Stimulated activated CD8-positive, alpha-beta memory T cell treated with anti-CD3 and anti-CD28 coated beads, Interleukin-4, amount 100 ng/mL, for 48 hours (primary cell): ENCODE measurements at regions not wholly inside any gene's neighbourhood (a gene's known extent, or its start where the extent isn't known, plus 50 kb on each side); places are given as distances from the start of the nearest gene placed in this dataset.
"Not testable (repeated sequence)": the region's sequence is repeated elsewhere in the genome, so short reads cannot be mapped to it uniquely, and the experiment has no call there.

Experiments used
- DNase-seq: peaks from one replicate; pipeline ENCODE4 v3.0.0-alpha.2; 2020

- DNase-seq = no peak
These were observed 90.6 kb upstream of the AMN1 start for GRCh38 chr12:31819427-31819826.

- no peak for DNase-seq
These were observed 89.9 kb upstream of the AMN1 start for GRCh38 chr12:31818623-31819268.

GRCh38 chr12:31817120-31817519 is 88.3 kb upstream of the AMN1 start:
- DNase-seq = no peak

- DNase-seq = no peak
These were observed 86.3 kb upstream of the AMN1 start for GRCh38 chr12:31815096-31815495.

GRCh38 chr12:31813305-31813704 is 84.5 kb upstream of the AMN1 start:
- no peak for DNase-seq

GRCh38 chr12:31807773-31808097 is 78.9 kb upstream of the AMN1 start:
- DNase-seq = no peak

DNA sequence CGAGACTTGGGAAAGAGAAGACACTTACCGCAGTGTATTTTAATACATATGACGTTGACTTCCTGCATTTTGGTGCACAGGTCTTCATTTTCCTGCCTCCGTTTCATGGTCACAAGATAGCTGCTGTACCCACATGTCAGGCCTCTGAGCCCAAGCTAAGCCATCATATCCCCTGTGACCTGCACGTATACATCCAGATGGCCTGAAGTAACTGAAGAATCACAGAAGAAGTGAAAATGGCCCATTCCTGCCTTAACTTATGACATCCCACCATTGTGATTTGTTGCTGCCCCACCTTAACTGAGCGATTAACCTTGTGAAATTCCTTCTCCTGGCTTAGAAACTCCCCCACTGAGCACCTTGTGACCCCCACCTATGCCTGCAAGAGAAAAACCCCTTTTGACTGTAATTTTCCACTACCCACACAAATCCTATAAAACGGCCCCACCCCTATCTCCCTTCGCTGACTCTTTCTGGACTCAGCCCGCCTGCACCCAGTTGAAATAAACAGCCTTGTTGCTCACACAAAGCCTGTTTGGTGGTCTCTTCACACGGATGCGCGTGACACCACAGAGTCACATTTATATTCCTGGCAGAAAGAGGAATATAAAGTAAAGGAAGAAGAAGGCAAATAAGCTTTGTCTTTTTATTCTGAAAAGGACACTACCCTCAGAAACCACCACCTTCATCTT is 78.4 kb upstream of the AMN1 start:
- peak; percentile 42 for DNase-seq

GRCh38 chr12:31805681-31806080 is 76.9 kb upstream of the AMN1 start:
- not testable (repeated sequence) for DNase-seq

GRCh38 chr12:31804707-31805106 is 75.9 kb upstream of the AMN1 start:
- DNase-seq = peak; percentile 39

DNA sequence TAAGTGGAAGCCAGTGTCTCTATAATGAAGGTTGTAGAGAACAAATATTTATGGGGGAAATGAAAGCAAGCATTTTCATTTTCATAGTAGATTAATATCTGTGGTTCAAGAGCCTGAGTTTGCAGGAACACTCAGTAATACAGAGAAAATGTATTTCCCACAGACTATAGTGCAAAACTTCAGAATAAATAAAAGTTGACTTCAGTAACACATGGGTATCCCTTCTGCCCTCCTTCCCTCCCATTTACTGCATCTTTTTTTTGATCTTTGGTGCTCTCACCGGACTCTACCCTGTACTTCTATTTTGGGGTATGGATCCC is 75.3 kb upstream of the AMN1 start:
- DNase-seq = no peak

- DNase-seq = no peak
These were observed 74.7 kb upstream of the AMN1 start for GRCh38 chr12:31803306-31804184.

DNA sequence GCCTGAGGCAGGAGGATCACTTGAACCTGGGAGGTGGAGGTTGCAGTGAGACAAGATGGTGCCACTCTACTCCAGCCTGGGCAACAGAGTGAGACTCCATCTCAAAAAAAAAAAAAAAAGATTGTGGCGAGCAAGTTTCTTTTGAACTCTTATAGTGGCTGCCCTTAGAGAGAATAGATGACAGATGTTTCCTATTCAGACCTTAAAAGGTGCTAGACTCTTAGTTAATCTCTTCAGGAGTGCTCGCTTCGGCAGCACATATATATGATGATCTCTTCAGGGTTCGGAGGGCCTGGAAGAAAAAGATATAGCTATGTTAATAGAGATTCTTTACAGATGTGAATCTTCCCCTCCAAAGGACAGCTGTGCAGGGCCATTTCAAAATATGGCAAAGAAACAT is 73.1 kb upstream of the AMN1 start:
- DNase-seq = no peak

- DNase-seq = peak; percentile 33
These were observed 68.5 kb upstream of the AMN1 start for GRCh38 chr12:31797230-31797872.

DNA sequence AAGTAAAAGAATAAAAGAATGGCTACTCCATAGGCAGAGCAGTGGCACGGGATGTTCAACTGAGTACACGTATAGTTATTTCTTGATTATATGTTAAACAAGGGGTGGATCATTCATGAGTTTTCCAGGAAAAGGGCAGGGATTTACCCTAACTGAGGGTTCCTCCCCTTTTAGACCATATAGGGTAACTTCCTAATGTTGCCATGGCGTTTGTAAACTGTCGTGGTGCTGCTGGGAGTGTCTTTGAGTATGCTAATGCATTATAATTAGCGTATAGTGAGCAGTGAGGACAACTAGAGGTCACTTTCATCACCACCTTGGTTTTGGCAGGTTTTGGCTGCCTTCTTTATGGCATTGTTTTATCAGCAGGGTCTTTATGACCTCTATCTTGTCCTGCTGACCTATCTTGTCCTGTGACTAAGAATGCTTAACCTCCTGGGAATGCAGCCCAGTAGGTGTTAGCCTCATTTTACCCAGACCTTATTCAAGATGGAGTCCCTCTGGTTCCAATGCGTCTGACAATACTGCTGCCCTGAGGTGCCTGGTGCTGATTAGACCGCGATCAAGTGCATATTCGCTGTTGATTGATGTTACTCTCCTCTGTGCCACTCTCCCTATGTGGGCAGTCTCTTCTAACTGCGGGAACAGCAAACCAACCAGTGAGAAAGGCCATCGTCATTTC is 67.6 kb upstream of the AMN1 start:
- no peak for DNase-seq

GRCh38 chr12:31794745-31795144 is 65.9 kb upstream of the AMN1 start:
- no peak for DNase-seq

DNA sequence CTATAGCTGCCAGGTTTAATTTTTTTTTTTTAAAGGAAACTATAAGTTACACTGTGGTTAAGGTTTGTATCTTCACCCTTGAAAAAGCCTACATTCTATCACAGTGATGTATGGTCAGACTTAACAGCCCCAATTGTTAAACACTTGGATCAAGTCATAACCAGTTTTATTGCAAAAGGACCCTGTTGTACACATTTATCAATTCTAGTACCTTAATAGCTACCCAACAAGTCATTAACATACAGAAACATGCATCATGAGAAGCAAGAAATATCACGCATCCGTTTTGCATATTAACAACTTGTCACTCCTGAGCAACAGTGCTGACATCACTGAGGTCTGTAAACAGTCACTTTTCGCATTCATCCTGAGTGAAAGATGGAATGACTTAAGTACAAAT is 62.4 kb upstream of the AMN1 start:
- DNase-seq = not testable (repeated sequence)

DNA sequence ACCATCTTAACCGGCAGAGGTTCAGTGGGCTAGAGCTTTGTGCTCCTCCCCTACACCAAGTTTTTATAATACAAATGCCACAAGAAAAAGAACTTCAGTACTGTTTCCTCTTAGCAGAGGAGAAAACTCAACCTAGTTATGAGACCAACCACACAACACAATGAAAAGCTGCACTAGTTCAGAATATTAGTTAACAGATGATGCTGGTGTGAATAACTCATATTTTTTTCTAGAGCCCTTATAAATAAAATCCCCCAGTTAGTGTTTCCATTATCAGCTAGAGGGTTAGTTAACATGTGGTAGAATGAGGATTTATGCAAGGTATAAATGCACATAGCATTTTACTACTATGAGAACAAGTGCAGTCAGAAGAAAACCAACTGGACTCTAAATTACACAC is 61.9 kb upstream of the AMN1 start:
- DNase-seq = no peak

DNA sequence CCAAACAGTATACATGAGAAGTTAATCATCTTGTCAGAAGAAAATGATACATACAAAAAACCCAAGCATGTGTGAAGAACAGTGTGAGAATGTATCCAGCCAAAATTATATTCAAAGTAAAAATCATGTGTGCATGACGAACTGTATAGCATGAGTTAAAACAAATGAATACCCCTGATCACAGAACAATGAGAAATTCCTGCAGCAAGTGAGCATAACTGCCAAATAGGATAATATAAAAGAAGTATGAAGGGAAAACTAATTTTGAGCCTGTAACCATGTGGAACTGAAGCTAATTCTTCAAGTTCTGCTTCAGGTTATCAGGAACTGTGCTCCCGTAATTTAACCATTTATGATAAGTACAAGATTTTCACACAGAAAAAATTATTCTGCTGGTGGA is 56.5 kb upstream of the AMN1 start:
- no peak for DNase-seq

DNA sequence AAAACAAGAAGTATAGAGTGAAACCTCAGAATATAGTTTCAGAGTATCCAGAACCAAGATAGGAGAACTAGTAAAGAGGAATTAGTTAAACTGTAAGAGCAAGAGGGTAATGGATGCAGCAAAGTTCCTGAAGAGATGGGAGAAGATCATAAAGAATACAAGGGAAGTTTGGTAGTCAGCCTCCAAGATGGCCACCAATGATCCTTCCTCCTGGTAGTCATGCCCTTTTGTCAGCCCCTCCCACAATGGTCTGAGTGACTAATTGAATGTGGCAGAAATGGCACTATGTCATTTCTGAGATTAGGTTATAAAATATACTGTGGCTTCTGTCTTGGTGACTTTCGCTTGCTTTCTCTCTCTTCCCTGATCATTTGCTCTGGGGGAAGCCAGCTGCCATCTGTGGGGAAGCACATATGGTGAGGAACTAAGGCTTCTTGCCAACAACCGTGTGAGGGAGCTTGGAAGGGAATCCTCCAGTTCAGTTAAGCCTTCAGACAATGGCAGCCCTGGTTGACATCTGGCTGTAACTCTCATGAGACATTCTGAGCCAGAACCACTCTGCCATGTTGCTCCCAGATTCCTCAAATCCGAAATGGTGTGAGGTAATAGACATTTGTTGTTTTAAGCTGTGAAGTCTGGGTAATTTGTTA is 55.3 kb upstream of the AMN1 start:
- DNase-seq = no peak

- no peak for DNase-seq
These were observed 54.7 kb upstream of the AMN1 start for GRCh38 chr12:31783556-31783955.

GRCh38 chr12:31781894-31782540 is 53.2 kb upstream of the AMN1 start:
- DNase-seq = no peak

DNA sequence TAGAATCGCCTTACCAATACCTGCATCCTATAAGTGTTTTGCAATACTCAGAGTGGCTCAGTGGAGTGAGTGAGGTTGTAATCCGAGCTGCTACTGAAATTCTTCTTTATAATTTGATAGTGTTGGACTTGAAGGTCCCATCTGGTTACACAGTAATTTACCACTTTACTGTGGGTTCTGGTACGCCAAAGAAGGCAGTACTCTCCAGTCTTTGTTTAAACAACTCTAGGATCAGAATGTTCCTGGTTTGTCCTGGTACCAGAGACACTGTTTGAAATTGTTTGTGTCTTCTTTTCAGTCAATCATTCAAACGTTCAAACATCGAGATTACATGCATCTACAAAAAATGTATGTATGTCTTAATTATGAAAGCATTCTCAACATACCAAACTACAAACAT is 51.3 kb upstream of the AMN1 start:
- no peak for DNase-seq
